ENCODE measurements at regions not wholly inside any gene's neighbourhood (a gene's known extent, or its start where the extent isn't known, plus 50 kb on each side); places are given as distances from the start of the nearest gene placed in this dataset.
A peak's percentile ranks its signal among the peaks of the same experiment; 100 is the strongest.

DNA sequence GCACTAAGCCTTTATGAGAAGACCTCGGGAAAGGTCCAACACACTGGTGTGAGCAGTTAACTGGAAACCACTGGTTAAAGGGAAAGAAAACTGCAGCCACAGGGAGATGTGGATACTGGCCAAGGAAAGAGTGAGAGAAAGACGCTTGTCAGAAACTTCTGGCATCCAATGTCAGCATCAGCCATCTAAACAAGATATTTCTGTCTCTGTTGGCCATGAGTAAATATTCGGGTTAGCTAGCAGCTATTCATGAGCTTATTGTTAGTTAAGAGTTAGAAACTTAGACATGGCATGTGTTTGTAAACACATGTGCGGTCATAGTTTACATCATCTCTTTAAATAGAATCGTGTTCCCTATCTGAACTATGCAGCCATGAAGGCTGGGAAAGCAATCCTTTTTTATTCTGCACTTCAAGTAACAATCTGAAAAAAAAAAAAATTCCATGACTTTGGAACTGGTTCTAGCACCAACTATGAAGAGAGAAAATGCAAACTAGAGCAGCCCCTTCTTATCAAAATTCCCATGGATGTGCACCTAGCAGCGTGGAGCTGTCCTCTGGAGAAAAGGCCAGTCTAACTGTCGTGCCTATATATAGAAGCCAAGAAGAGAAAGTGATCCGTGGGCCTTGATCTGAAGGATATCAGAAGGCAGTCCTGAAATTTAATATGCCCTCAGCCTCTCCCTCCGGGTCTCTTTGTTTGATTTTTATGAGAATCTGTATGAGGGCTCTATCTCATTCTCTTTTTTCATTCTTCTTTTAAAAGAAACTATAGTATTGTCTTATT is 84.0 kb upstream of the RFX8 start:
- no peak overlapping the region for H3K4me3 ChIP-seq (ENCODE audit: low read depth, low read length)

GRCh38 chr2:101556033-101556459 is 81.1 kb upstream of the RFX8 start:
- no peak for DNase-seq (ENCODE audit: low read depth)
- TF ChIP-seq, protein P1, sequence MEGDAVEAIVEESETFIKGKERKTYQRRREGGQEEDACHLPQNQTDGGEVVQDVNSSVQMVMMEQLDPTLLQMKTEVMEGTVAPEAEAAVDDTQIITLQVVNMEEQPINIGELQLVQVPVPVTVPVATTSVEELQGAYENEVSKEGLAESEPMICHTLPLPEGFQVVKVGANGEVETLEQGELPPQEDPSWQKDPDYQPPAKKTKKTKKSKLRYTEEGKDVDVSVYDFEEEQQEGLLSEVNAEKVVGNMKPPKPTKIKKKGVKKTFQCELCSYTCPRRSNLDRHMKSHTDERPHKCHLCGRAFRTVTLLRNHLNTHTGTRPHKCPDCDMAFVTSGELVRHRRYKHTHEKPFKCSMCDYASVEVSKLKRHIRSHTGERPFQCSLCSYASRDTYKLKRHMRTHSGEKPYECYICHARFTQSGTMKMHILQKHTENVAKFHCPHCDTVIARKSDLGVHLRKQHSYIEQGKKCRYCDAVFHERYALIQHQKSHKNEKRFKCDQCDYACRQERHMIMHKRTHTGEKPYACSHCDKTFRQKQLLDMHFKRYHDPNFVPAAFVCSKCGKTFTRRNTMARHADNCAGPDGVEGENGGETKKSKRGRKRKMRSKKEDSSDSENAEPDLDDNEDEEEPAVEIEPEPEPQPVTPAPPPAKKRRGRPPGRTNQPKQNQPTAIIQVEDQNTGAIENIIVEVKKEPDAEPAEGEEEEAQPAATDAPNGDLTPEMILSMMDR (IDR thresholded peaks at IDR 0.05; ENCODE audit: insufficient read depth, low read depth, low read length): no peak

More for the DNA sequence above, 84.0 kb upstream of the RFX8 start:
- TF ChIP-seq, protein P1 (IDR thresholded peaks at IDR 0.05; ENCODE audit: insufficient read depth, low read depth, low read length): no peak
- peak; percentile 91 for DNase-seq (ENCODE audit: low read depth)

GRCh38 chr2:101551336-101551888 is 76.5 kb upstream of the RFX8 start:
- no peak overlapping the region for H3K4me3 ChIP-seq (ENCODE audit: low read depth, low read length)
- DNase-seq (ENCODE audit: low read depth): no peak
- TF ChIP-seq, protein P1 (IDR thresholded peaks at IDR 0.05; ENCODE audit: insufficient read depth, low read depth, low read length): no peak

More at GRCh38 chr2:101556033-101556459, 81.1 kb upstream of the RFX8 start:
- no peak overlapping the region for H3K4me3 ChIP-seq (ENCODE audit: low read depth, low read length)

DNA sequence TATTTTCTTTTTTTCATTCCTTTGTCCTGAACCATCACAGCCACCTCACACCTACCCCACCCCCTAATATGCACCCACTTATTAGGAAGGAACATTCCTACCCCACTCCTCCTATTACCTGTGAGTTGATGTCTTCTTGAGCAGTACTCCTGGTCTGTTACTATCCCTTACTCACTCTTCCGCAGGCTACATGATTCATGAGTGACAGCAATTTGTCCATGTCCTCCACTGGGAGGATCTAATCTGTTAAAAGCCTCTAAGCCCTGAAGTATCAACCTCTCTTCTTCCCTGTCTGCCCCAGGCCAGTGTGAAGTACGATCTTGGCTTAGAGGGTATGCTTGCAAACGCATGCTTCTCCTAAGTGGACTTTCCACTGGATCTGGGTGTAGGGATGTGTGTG is 75.6 kb upstream of the RFX8 start:
- H3K4me3 ChIP-seq (ENCODE audit: low read depth, low read length): no peak overlapping the region
- TF ChIP-seq, protein P1 (IDR thresholded peaks at IDR 0.05; ENCODE audit: insufficient read depth, low read depth, low read length): no peak
- no peak for DNase-seq (ENCODE audit: low read depth)

DNA sequence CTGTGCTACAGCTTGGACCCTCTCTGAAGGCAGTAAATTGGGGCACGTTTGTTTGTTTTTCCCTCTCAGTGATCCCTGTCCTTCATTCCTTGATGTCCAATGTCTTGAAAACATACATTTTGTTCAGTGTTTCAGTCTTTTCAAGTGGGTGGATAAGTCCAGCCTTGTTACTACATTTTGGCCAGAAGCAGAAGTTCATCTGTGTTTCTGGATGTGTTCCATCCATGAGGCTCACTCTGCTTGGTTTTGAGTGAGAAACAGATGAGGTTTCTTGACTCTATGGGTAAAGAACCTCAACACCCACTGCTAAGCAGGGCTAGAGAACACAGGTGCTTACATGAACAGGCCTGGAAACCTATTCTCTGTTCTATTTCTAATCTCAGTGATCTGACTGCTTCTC is 74.5 kb upstream of the RFX8 start:
- TF ChIP-seq, protein P1 (IDR thresholded peaks at IDR 0.05; ENCODE audit: insufficient read depth, low read depth, low read length): no peak
- H3K4me3 ChIP-seq (ENCODE audit: low read depth, low read length): no peak overlapping the region
- DNase-seq (ENCODE audit: low read depth): no peak

DNA sequence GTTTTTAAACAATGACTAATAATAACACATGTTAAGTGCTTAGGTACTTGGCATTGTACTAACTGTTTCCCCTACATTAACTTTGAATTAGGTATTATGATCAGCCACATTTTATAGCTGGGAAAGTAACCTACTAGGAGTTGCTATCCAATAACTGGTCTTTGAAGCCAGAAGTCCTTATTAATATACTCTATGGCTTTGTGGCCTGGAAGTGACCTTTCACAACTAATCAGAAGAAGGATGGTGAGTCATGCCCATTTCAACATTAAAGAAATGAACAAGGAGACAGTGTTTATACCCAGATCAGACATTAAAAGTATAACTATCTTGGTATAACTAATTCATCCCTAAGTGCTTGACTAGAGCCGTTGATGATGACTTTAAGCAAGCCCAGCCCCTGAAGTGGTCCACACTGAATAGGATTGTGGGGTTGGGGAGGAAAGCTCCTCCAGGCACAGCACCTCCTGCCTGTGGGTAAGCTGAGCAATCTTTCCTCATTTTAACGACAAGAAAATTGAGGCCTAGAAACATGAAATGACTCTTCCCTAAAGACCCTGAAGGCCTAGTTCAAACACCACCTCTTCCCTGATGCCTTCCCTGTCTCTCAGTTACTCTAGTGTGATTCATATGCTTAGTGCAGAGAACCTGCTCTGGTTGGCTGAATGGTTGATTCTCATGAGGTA is 71.6 kb upstream of the RFX8 start:
- TF ChIP-seq, protein P1 (IDR thresholded peaks at IDR 0.05; ENCODE audit: insufficient read depth, low read depth, low read length): no peak
- peak; percentile 79 for DNase-seq (ENCODE audit: low read depth)
- H3K4me3 ChIP-seq (ENCODE audit: low read depth, low read length): no peak overlapping the region

All from fibroblast of villous mesenchyme (primary cell).